Stimulated activated CD4-positive, alpha-beta T cell treated with anti-CD3 and anti-CD28 coated beads, TNF-alpha, amount 100 ng/mL, for 24 hours (primary cell): ENCODE measurements at regions not wholly inside any gene's neighbourhood (a gene's known extent, or its start where the extent isn't known, plus 50 kb on each side); places are given as distances from the start of the nearest gene placed in this dataset.
"Not testable (repeated sequence)": the region's sequence is repeated elsewhere in the genome, so short reads cannot be mapped to it uniquely, and the experiment has no call there.

Experiments
- DNase-seq, 3 experiments: peaks; one replicate each; pipeline ENCODE4 v3.0.0-alpha.2; 2020; ENCODE audit warnings: low read depth in 3 of 3

GRCh38 chr12:75705749-75706711, 194.6 kb upstream of the KRR1 start:
- DNase-seq: no peak

GRCh38 chr12:75704664-75705063, 193.3 kb upstream of the KRR1 start:
- DNase-seq: no peak

GRCh38 chr12:75704208-75704607, 192.8 kb upstream of the KRR1 start:
- no peak for DNase-seq

- DNase-seq: no peak
Observed at GRCh38 chr12:75703131-75703530, 191.7 kb upstream of the KRR1 start.

DNA sequence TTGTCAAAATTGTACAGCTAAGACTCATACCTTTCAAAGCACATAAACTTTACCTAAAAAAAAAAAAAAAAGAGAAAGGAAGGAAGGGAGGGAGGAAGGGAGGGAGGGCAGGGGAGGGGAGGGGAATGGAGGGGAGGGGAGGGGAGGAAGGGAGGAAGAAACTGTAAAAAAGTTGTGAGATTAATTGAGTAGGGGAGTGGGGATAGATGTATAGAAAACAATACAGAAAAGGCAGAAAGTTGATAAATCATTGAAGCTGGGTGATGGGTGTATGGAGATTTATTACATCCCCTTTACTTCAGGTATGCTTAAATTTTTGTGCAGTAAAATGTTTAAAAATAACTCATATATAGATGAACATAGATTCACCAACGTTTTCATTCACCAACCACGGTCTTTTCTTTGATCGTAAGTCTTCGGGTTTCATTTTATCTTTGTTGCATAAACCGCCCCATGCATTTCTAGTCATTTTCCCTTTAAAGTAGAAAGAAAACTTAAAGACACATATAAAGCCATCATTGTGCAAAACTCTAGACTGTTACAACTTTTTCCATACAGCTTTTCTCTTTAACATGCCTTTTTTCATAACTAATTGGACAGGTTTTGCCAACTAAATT, 191.2 kb upstream of the KRR1 start:
- no peak for DNase-seq

DNA sequence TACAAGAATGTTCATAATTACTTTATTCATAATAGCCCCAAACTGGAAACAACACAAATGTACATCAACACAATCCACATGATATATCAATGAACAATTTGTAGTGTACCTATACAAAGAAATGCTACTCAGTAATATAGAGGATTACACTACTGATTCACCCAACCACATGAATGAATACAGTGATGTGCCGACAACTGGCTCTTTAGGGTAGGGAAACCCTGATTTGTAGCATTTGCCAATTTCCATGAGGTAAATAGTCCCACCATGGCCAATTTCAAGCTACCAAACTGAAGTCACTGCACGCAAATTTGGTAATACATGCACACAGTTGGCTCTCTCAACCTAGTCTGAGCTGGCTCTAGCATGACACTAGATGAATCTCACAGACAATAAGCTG, 190.4 kb upstream of the KRR1 start:
- no peak for DNase-seq

DNA sequence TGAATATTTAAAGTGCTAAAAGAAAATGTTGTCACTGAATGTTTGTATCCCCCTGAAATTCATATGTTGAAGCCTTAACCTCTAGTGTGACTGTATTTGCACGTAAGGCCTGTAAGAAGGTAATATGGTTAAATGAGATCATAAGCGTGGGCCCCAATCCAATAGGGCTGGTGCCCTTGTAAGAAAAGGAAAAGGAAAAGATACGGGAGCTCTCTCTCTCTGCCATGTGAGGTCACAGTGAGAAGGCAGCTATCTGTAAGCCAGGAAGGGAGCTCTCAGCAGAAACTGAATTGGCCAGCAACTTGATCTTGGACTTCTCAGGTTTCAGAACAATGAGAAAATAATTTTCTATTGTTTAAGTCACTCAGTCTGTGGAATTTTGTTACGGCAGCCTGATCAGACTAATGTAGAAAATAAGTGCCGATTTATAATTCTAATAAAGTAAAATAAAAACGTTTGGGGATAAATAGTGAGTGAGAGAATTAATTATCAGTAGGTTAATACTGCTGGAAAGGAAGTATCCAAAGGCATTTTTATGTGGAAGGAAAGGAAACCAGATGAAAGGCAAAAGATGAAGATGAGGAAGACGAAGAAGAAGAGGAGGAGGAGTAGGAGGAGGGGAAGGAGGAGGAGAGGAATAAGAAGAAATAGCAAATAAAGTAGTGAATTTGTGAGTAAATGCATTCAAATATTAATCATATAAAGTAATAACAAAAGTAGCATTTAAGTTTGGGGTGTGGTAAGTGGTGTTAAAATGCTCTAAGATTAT, 188.5 kb upstream of the KRR1 start:
- DNase-seq: no peak

- no peak for DNase-seq
Observed at GRCh38 chr12:75699251-75699650, 187.8 kb upstream of the KRR1 start.

DNA sequence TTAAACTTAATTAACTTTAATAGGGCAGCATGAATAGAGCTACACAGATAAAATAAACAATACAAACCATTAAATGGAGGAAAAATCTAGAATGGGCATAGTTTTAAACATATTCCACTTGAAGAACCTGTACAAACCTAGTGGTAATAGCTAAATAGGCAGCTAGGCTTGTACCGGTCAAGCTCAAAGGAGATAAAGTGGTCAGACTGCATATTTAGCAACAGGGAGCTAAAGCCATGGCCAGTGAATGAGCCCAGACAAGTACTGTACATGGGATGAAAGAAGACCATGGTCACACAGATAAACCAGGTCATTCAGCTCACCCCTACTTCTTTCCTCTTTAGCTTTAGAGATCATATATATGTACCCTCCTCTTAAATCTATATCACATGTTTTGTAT, 186.6 kb upstream of the KRR1 start:
- no peak for DNase-seq

DNA sequence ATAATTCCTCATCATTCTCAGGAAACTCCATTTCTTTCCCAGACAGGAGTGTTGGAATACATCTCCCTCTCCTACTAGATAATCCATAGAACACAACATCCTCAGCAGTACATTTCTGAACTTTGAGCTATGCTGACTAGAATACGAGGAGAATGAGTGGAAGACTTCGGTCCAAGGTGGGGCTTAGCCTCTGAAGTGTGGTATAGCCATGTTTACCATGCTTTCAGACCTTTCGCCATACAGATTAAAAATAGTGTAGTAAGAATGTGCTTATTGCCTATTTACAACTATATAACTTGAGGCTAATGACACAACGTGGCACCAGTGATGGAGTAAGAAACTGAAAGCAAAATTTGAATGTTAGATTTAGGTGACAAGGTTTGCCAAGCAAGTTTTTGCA, 184.5 kb upstream of the KRR1 start:
- no peak for DNase-seq

- no peak for DNase-seq
Observed at GRCh38 chr12:75694534-75695268, 183.3 kb upstream of the KRR1 start.

- no peak for DNase-seq
Observed at GRCh38 chr12:75692876-75693275, 181.5 kb upstream of the KRR1 start.

GRCh38 chr12:75690296-75690955, 179.0 kb upstream of the KRR1 start:
- no peak for DNase-seq

- DNase-seq: not testable (repeated sequence)
Observed at GRCh38 chr12:75686233-75686632, 174.8 kb upstream of the KRR1 start.

DNA sequence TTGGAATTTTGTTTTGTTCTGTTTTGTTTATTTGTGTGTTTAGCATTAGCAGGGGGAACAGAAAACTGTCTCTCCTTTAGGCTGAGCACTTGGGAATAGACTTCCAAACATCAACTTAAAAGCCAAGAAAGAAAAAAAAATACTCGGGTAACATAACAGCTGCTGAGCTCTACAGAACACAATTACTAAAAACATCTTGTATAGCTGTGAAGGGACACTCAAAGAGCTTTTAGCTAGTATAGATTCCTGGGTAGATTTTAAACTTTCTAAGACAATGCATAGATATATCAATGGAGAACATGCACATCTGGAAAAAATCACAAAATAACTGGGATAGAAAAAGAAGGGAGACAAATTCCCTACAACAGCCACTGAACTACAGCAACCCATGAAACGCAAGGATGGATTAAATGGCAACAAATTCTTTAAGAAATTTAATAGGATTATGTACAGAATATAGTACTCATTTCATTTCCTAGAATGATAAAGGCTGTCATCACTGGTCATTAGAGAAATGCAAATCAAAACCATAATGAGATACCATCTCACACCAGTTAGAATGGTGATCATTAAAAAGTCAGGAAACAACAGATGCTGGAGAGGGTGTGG, 174.3 kb upstream of the KRR1 start:
- DNase-seq: no peak

DNA sequence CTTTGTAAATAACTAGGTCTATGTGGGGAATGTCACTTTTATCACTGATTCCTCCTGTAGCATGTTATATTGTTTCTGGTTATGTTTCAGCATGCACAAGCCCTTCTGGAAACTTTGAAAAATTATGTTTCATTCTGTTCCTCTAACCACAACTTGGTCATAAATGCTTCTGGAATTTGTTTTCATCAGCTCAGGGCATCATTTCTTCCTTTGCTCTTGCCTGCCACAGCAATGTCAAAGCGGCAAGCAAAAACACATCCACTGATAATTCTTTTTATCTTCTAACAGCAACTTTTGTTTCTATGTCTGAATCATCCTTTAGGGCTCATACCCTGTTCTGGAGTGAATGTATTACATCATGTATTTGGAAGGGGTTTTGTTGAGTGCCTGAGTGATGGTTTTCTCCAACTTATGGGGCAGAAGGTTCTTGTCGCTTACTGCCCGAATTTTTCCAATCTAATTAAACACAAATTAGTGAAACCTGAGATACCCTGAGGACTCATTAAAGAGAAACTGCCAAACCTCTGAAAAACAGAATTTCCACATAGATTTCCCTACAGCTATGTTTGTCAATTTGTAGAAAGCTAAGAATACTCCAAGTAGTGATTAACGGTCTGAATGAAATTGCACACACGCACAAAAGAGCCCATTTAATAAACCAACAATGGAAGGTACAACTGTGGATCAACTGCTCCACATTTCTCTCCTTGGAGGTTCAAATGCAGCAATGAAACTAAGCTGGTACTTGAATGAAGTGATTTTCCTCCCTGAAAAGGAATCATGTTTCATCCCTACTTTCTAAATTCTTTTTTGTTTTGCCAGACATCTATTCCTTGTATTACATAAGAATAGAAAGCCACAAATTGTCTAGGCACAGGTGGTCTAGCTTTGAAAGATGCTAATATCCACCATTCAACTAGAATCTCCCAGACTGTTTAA, 173.5 kb upstream of the KRR1 start:
- DNase-seq: no peak

DNA sequence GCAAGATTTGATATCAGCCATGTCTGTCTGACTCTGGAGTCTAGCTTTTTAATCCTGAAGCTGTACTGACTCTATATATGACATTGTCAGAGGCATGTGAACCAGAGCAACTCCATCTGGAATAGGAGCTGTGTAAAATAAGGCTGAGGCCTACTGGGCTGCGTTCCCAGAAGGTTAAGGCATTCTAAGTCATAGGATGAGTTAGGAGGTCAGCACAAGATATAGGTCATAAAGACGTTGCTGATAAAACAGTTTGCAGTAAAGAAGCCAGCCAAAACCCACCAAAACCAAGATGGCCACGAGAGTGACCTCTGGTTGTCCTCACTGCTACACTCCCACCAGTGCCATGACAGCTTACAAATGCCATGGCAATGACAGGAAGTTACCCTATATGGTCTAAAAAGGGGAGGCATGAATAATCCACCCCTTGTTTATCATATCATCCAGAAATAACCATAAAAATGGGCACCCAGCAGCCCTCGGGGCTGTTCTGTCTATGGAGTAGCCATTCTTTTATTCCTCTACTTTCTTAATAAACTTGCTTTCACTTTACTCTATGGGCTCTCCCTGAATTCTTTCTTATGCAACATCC, 172.7 kb upstream of the KRR1 start:
- not testable (repeated sequence) for DNase-seq

GRCh38 chr12:75683220-75683619, 171.8 kb upstream of the KRR1 start:
- no peak for DNase-seq

DNA sequence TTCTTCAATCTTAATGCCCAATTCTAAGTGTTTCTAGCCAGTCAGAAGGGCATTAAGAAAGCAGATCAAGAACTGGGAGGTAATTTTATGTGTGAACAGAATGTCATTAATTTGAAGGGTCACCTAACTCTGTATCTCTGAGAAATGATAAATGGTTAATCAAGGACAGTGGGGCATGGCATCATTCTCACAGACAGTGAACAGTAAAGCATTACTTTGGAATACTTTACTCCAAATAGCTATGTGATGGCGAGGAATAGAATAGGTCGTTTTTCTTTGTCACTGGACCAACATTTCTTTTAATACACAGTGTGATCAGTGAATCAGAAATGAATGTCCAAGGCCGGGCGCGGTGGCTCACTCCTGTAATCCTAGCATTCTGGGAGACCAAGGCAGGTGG, 166.1 kb upstream of the KRR1 start:
- no peak for DNase-seq
